Sigmoid colon (tissue), 6 donors: ENCODE measurements at regions not wholly inside any gene's neighbourhood (a gene's known extent, or its start where the extent isn't known, plus 50 kb on each side); places are given as distances from the start of the nearest gene placed in this dataset.

Experiments used
- DNase-seq: peaks from one replicate; pipeline ENCODE4 v3.0.0-alpha.2; 2019
- H3K27ac ChIP-seq, 4 donors: fragments of 200-600 bp; sonication (generic); one replicate each; pipeline ENCODE4 v1.5.1; 2016 to 2019; ENCODE audit warnings: mild to moderate bottlenecking in 1 of 4
- H3K27me3 ChIP-seq, 3 donors: fragments of 200-600 bp; sonication (generic); one replicate each; pipeline ENCODE4 v1.5.1; 2019; ENCODE audit warnings: mild to moderate bottlenecking in 1 of 3
- H3K36me3 ChIP-seq, 4 donors: fragments of 200-600 bp; sonication (generic); one replicate each; pipeline ENCODE4 v1.5.1; 2016 to 2019
- H3K4me1 ChIP-seq, 4 donors: fragments of 200-600 bp; sonication (generic); one replicate each; pipeline ENCODE4 v1.5.1; 2017 to 2019
- H3K4me3 ChIP-seq, 4 donors: fragments of 200-600 bp; sonication (generic); one replicate each; pipeline ENCODE4 v1.5.1; 2017 to 2019; ENCODE audit warnings: mild to moderate bottlenecking in 2 of 4, moderate library complexity in 1 of 4
- H3K9me3 ChIP-seq, 4 donors: fragments of 200-600 bp in 3 of 4; sonication (generic) in 3 of 4; one replicate each; pipeline versions ENCODE4 v1.5.1 to v1.6.1; 2013 to 2019
- EP300 ChIP-seq, 4 donors: sonication (generic); formaldehyde crosslinking; IDR thresholded peaks; one replicate each; pipeline ENCODE4 v1.6.1; 2017; ENCODE audit warnings: antibody characterized with exemption in 4 of 4
- POLR2A ChIP-seq, 2 donors: fragments of 450-650 bp; IDR thresholded peaks; one replicate each; pipeline ENCODE4 v1.6.1; 2016; ENCODE audit warnings: antibody characterized with exemption in 2 of 2, mild to moderate bottlenecking in 2 of 2, moderate library complexity in 2 of 2
- POLR2AphosphoS5 ChIP-seq, 4 donors: sonication (generic); formaldehyde crosslinking; IDR thresholded peaks; one replicate each; pipeline ENCODE4 v1.6.1; 2017; ENCODE audit warnings: antibody characterized with exemption in 4 of 4
- WGBS, 2 donors: extraction: QIAGEN DNeasy Blood & Tissue Kit; methylation state at CpG; one replicate each; pipeline ENCODE4 v1.1.7; 2013; 5-methylcytosine and 5-hydroxymethylcytosine counted together
- intact Hi-C: fragments of 100-400 bp; cut with DNase I; formaldehyde crosslinking; loops from one replicate; pipeline ENCODE4 v1.15.1; 2023
- TF ChIP-seq, protein P1 (sequence below), 4 experiments: fragments of 450-650 bp in 3 of 4; fragments of 200-600 bp in 1 of 4; IDR thresholded peaks; one replicate each; pipeline ENCODE4 v1.5.1; 2016 to 2019; ENCODE audit warnings: antibody characterized with exemption in 4 of 4, mild to moderate bottlenecking in 3 of 4, moderate library complexity in 2 of 4
- donor health status: healthy with polysubstance abuse.
- donor health status: healthy.

DNA sequence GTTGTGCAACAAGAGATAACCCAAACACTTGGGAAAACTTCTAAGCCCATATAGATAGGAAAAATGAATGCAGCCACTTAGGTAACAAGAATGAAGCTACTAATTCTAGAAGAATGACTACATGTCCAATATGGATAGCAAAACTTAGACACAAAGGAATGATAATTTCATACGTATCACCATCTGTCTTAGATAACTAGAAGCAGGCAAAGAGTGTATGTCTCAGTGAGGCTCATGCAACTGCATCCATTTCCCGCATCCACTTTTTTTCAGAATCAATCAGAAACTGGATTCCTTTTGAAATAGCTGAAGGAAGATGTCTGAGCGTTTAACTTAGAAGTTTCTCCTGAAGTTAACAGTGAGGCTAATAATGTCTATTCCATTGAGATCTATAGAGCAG is 408.7 kb upstream of the PITX2 start:
- Histone ChIP-seq H3K4me3 (no peak overlapping the region), H3K9me3 (no peaks in the 10 kb centered on the region), H3K27ac (no peak overlapping the region), H3K36me3 (no peaks in the 10 kb centered on the region), H3K4me1 (no peaks in the 10 kb centered on the region), H3K27me3 (no peaks in the 10 kb centered on the region)
- TF ChIP-seq POLR2AphosphoS5 (IDR thresholded peaks at IDR 0.05) (no peak), POLR2A (IDR thresholded peaks at IDR 0.05) (no peak), EP300 (IDR thresholded peaks at IDR 0.05) (no peak)
- TF ChIP-seq, protein P1, sequence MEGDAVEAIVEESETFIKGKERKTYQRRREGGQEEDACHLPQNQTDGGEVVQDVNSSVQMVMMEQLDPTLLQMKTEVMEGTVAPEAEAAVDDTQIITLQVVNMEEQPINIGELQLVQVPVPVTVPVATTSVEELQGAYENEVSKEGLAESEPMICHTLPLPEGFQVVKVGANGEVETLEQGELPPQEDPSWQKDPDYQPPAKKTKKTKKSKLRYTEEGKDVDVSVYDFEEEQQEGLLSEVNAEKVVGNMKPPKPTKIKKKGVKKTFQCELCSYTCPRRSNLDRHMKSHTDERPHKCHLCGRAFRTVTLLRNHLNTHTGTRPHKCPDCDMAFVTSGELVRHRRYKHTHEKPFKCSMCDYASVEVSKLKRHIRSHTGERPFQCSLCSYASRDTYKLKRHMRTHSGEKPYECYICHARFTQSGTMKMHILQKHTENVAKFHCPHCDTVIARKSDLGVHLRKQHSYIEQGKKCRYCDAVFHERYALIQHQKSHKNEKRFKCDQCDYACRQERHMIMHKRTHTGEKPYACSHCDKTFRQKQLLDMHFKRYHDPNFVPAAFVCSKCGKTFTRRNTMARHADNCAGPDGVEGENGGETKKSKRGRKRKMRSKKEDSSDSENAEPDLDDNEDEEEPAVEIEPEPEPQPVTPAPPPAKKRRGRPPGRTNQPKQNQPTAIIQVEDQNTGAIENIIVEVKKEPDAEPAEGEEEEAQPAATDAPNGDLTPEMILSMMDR (IDR thresholded peaks at IDR 0.05): no peak
- no peak for DNase-seq
- 92 to 93% methylated on average over 3 of the region's 3 CpGs for WGBS, 2 donors
- intact Hi-C loops: no loop called here

DNA sequence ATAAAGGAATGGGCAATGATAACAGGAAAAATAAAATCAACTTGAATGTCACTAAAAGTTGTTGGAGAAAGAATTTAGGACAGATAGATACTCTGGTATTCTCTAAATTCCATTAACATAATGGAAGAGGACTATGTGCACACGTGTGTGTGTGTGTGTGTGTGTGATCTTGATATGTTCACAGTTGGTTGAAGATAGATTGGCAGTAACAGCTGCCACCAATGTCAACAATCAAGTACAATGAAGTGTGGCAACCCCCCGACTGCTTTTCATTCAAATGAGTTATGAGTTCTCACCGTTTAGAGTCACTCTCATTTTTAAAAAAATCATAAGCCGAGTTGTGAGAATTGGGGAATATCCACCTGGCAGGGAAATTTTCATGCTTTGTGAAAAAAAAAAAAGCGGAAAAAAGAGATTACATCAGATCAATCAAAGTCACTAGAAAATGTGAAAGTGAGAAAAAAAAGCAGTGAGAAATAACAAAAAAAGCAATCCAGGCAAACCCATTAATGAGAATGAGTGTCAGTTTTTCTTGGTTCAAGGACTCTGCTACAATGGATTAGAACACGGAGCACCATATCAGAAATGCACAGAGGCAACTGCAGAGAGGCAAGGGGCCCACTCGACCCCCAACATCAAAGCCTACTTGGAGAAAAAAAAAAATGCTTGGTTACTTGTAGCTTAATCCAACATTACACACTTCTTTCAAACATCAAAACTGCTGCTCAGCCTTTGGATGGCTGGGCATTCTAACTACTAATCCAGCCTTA is 414.9 kb upstream of the PITX2 start:
- no peak for TF ChIP-seq EP300 (IDR thresholded peaks at IDR 0.05)
- TF ChIP-seq POLR2A (IDR thresholded peaks at IDR 0.05): no peak
- no peak for TF ChIP-seq POLR2AphosphoS5 (IDR thresholded peaks at IDR 0.05)
- TF ChIP-seq, protein P1 (IDR thresholded peaks at IDR 0.05): no peak
- Histone ChIP-seq H3K27ac (no peak overlapping the region), H3K9me3 (no peaks in the 10 kb centered on the region), H3K4me1 (no peaks in the 10 kb centered on the region), H3K27me3 (no peaks in the 10 kb centered on the region), H3K36me3 (no peaks in the 10 kb centered on the region), H3K4me3 (no peak overlapping the region)
- intact Hi-C loops: no loop called here
- WGBS, 2 donors: 60 to 64% methylated on average over 7 of the region's 7 CpGs
- no peak for DNase-seq

DNA sequence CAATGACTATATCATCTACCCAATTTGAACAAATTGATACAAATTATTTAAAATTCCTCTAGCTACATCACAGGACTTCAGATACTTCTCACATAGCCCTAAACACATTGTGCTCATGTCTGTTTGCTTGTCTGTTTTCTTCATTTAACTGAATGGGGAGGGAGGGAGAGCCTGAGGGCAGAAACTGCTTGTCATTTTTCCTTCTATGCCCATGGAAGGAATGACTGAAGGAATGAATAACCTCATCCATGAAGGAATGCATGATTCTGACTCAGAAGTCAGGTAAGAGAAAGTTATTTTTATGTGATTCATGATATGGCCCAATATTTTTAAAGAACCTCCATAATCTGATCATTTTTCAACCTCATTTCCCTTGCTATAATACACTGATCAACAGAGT is 418.0 kb upstream of the PITX2 start:
- intact Hi-C loops: no loop called here
- Histone ChIP-seq H3K9me3 (no peaks in the 10 kb centered on the region), H3K4me1 (no peaks in the 10 kb centered on the region), H3K4me3 (no peak overlapping the region), H3K36me3 (no peaks in the 10 kb centered on the region), H3K27ac (no peak overlapping the region), H3K27me3 (no peaks in the 10 kb centered on the region)
- TF ChIP-seq, protein P1 (IDR thresholded peaks at IDR 0.05): no peak
- TF ChIP-seq POLR2A (IDR thresholded peaks at IDR 0.05) (no peak), EP300 (IDR thresholded peaks at IDR 0.05) (no peak), POLR2AphosphoS5 (IDR thresholded peaks at IDR 0.05) (no peak)
- no peak for DNase-seq

DNA sequence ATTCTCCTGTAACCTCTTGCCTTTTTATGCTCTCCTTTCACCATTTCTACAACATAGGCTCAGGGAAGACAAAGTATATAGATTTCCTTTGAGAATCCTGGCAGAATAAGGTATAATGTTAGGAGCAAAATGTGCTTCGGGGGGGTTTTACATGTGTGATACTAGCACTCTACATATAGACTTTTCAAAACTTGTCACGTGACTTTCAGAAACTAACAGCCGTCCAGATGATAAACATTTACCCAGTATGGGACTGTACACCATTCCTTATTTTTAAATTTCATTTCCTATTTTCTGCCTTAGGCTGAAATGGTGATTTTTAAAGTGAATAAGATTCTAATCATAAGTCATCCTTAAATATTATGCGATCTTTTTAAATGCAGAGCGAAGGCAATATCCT is 420.4 kb upstream of the PITX2 start:
- H3K36me3 ChIP-seq: no peaks in the 10 kb centered on the region
- H3K4me1 ChIP-seq: no peaks in the 10 kb centered on the region
- no peak for TF ChIP-seq POLR2AphosphoS5 (IDR thresholded peaks at IDR 0.05)
- TF ChIP-seq POLR2A (IDR thresholded peaks at IDR 0.05): no peak
- no peak for TF ChIP-seq EP300 (IDR thresholded peaks at IDR 0.05)
- TF ChIP-seq, protein P1 (IDR thresholded peaks at IDR 0.05): no peak
- H3K27me3 ChIP-seq: no peaks in the 10 kb centered on the region
- intact Hi-C loops: no loop called here
- H3K27ac ChIP-seq: no peak overlapping the region
- WGBS, 2 donors: 85 to 89% methylated on average over 5 of the region's 5 CpGs
- no peak overlapping the region for H3K4me3 ChIP-seq
- no peaks in the 10 kb centered on the region for H3K9me3 ChIP-seq
- DNase-seq: no peak

DNA sequence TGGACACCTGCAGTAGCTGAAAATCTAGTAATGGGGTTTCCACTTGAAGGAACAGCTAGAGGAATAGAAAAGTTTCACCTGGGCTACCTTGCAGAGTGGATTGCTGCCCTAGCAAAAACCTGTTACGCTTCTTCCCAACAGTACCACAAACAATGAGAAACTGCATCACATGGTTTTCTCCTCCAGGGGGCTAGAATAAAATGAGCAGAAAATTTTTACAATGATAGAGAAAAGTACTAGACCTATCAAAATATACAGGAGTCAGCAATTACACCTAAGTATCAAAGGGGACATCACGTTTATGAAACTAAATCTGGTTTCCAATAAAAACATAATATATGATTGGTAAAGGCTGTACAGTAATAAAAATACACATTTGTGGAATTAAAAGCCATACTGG is 423.1 kb upstream of the PITX2 start:
- DNase-seq: no peak
- intact Hi-C loops: no loop called here
- no peak for TF ChIP-seq POLR2A (IDR thresholded peaks at IDR 0.05)
- TF ChIP-seq, protein P1 (IDR thresholded peaks at IDR 0.05): no peak
- TF ChIP-seq POLR2AphosphoS5 (IDR thresholded peaks at IDR 0.05): no peak
- TF ChIP-seq EP300 (IDR thresholded peaks at IDR 0.05): no peak

More for the DNA sequence above, 423.1 kb upstream of the PITX2 start:
- no peak overlapping the region for H3K27ac ChIP-seq
- H3K27me3 ChIP-seq: no peaks in the 10 kb centered on the region
- H3K36me3 ChIP-seq: no peaks in the 10 kb centered on the region
- WGBS, 2 donors: 62 to 87% methylated on average over 2 of the region's 2 CpGs
- no peak overlapping the region for H3K4me3 ChIP-seq
- no peaks in the 10 kb centered on the region for H3K4me1 ChIP-seq
- H3K9me3 ChIP-seq: no peaks in the 10 kb centered on the region
